Neuronal stem cell (in vitro differentiated cells): ENCODE measurements at regions not wholly inside any gene's neighbourhood (a gene's known extent, or its start where the extent isn't known, plus 50 kb on each side); places are given as distances from the start of the nearest gene placed in this dataset.
"Not testable (repeated sequence)": the region's sequence is repeated elsewhere in the genome, so short reads cannot be mapped to it uniquely, and the experiment has no call there.

Source experiments
- DNase-seq: peaks from one replicate; pipeline ENCODE4 v3.0.0-alpha.2; 2013; ENCODE audit warnings: low spot score
- H2AFZ ChIP-seq: one replicate; pipeline ENCODE4 v1.6.1; 2013; ENCODE audit warnings: mild to moderate bottlenecking, low read length, inconsistent platforms
- H2AK5ac ChIP-seq: 2 replicates; pipeline ENCODE4 v1.6.1; 2013; ENCODE audit warnings: low read depth, mild to moderate bottlenecking, inconsistent platforms, low read length, moderate library complexity, mixed read lengths
- H2BK120ac ChIP-seq: 2 replicates; pipeline ENCODE4 v1.6.1; 2013; ENCODE audit warnings: low read depth, mild to moderate bottlenecking, inconsistent platforms, low read length, moderate library complexity, mixed read lengths
- H2BK12ac ChIP-seq: one replicate; pipeline ENCODE4 v1.6.1; 2013; ENCODE audit warnings: low read length, inconsistent platforms
- H2BK15ac ChIP-seq: 2 replicates; pipeline ENCODE4 v1.6.1; 2013; ENCODE audit warnings: mild to moderate bottlenecking, low read length, inconsistent platforms, mixed read lengths
- H2BK5ac ChIP-seq: one replicate; pipeline ENCODE4 v1.6.1; 2013; ENCODE audit warnings: inconsistent platforms, mild to moderate bottlenecking, low read length, moderate library complexity
- H3K14ac ChIP-seq: one replicate; pipeline ENCODE4 v1.6.1; 2013; ENCODE audit warnings: low read length, inconsistent platforms
- H3K18ac ChIP-seq: 2 replicates; pipeline ENCODE4 v1.6.1; 2013; ENCODE audit warnings: low read length, inconsistent platforms
- H3K23ac ChIP-seq: 2 replicates; pipeline ENCODE4 v1.6.1; 2013; ENCODE audit warnings: low read depth, mild to moderate bottlenecking, mixed read lengths, low read length, inconsistent platforms; ENCODE audit not compliant: poor library complexity
- H3K27ac ChIP-seq: replicated peaks from 3 replicates; pipeline ENCODE4 v1.5.1; 2013; ENCODE audit warnings: low read length, inconsistent platforms
- H3K27me3 ChIP-seq, 3 experiments: 2 replicates each; pipeline ENCODE4 v1.6.1; 2013; ENCODE audit warnings: low read length in 3 of 3, mild to moderate bottlenecking in 2 of 3, inconsistent platforms in 1 of 3, low read depth in 1 of 3, mixed read lengths in 1 of 3, moderate library complexity in 1 of 3; ENCODE audit not compliant: control insufficient read depth in 3 of 3, insufficient read depth in 3 of 3
- H3K36me3 ChIP-seq, 2 donors: replicated peaks in 1 of 2; 2 replicates each; pipeline ENCODE4 v1.6.1; 2013; ENCODE audit warnings: low read length in 2 of 2; ENCODE audit not compliant: control insufficient read depth in 2 of 2, insufficient read depth in 2 of 2
- H3K4ac ChIP-seq: 2 replicates; pipeline ENCODE4 v1.6.1; 2013; ENCODE audit warnings: inconsistent platforms, mild to moderate bottlenecking, low read length, moderate library complexity
- H3K4me1 ChIP-seq, 2 donors: 1 replicate in 1 of 2; 2 replicates in 1 of 2; pipeline ENCODE4 v1.6.1; 2013; ENCODE audit warnings: low read length in 2 of 2, low read depth in 1 of 2; ENCODE audit not compliant: control insufficient read depth in 2 of 2, insufficient read depth in 1 of 2
- H3K4me2 ChIP-seq: one replicate; pipeline ENCODE4 v1.6.1; 2013; ENCODE audit warnings: mild to moderate bottlenecking, low read length, inconsistent platforms; ENCODE audit not compliant: insufficient read depth, poor library complexity, severe bottlenecking
- H3K4me3 ChIP-seq, 2 donors: 2 replicates each; pipeline ENCODE4 v1.5.1; 2013; ENCODE audit warnings: low read length in 2 of 2, mild to moderate bottlenecking in 2 of 2, inconsistent platforms in 1 of 2, moderate library complexity in 1 of 2
- H3K79me1 ChIP-seq: one replicate; pipeline ENCODE4 v1.6.1; 2013; ENCODE audit warnings: low read depth, mild to moderate bottlenecking, inconsistent platforms, low read length, moderate library complexity
- H3K9ac ChIP-seq: one replicate; pipeline ENCODE4 v1.6.1; 2013; ENCODE audit warnings: mild to moderate bottlenecking, low read depth, low read length, inconsistent platforms; ENCODE audit not compliant: poor library complexity
- H3K9me3 ChIP-seq, 2 donors: replicated peaks in 1 of 2; 2 replicates each; pipeline versions ENCODE3 to v1.6.1; 2013; ENCODE audit warnings: low read length in 2 of 2, mild to moderate bottlenecking in 2 of 2, inconsistent platforms in 1 of 2, low read depth in 1 of 2, mixed read lengths in 1 of 2, moderate library complexity in 1 of 2; ENCODE audit not compliant: control insufficient read depth in 2 of 2, insufficient read depth in 1 of 2
- H4K8ac ChIP-seq: one replicate; pipeline ENCODE4 v1.6.1; 2013; ENCODE audit warnings: low read depth, mild to moderate bottlenecking, inconsistent platforms, low read length, moderate library complexity
- H4K91ac ChIP-seq: one replicate; pipeline ENCODE4 v1.6.1; 2013; ENCODE audit warnings: low read length, low read depth, mild to moderate bottlenecking, inconsistent platforms; ENCODE audit not compliant: poor library complexity
- WGBS, 2 donors: extraction: QIAGEN DNeasy Blood & Tissue Kit; methylation state at CpG; one replicate each; pipeline ENCODE4 v1.1.7; 2013; ENCODE audit warnings: missing lambda C conversion rate in 2 of 2, mixed read lengths in 1 of 2; ENCODE audit not compliant: insufficient read length in 2 of 2, insufficient replicate concordance in 1 of 2; ENCODE audit errors: extremely low coverage in 2 of 2; 5-methylcytosine and 5-hydroxymethylcytosine counted together

DNA sequence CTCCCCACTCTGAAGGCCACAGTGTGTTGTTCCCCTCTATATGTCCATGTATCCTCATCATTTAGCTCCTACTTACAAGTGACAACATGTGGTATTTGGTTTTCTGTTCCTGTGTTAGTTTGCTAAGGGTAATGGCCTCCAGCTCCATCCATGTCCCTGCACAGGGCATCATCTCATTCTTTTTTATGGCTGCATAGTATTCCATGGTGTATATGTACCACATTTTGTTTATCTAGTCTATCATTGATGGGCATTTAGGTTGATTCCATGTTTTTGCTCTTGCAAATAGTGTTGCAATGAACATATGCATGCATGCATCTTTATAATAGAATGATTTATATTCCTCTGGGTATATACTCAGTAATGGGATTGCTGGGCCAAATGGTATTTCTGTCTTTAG is 135.8 kb upstream of the ELL2 start:
- not testable (repeated sequence) for H2BK15ac ChIP-seq, H2AFZ ChIP-seq, H3K9me3 ChIP-seq, H2BK5ac ChIP-seq, H3K4me3 ChIP-seq, H3K4ac ChIP-seq, H4K91ac ChIP-seq, H4K8ac ChIP-seq, DNase-seq, H3K27me3 ChIP-seq, H3K9ac ChIP-seq, H3K27ac ChIP-seq, H3K18ac ChIP-seq, H3K79me1 ChIP-seq, H2AK5ac ChIP-seq, H3K4me2 ChIP-seq, H2BK120ac ChIP-seq, H3K23ac ChIP-seq, H2BK12ac ChIP-seq, H3K4me1 ChIP-seq, H3K14ac ChIP-seq, H3K36me3 ChIP-seq

GRCh38 chr5:96096724-96097123 is 135.1 kb upstream of the ELL2 start:
- peaks cover 0 to 3% of the 10 kb centered on the region in 2 donors for H3K4me1 ChIP-seq
- H3K27me3 ChIP-seq: no peaks in the 10 kb centered on the region
- H2BK15ac ChIP-seq: no peak overlapping the region
- no peak overlapping the region for H4K8ac ChIP-seq
- no peak overlapping the region for H2AFZ ChIP-seq
- no peak overlapping the region for H3K9ac ChIP-seq
- H3K4ac ChIP-seq: no peak overlapping the region
- no peak overlapping the region for H2BK12ac ChIP-seq
- no peak overlapping the region for H3K4me3 ChIP-seq
- no peak overlapping the region for H3K14ac ChIP-seq
- no peaks in the 10 kb centered on the region for H3K36me3 ChIP-seq
- no CpG with 5 or more reads among the region's 2 CpGs for WGBS, 2 donors
- no peaks in the 10 kb centered on the region for H3K79me1 ChIP-seq
- H3K23ac ChIP-seq: no peak overlapping the region
- no peak overlapping the region for H3K4me2 ChIP-seq
- no peak overlapping the region for H3K18ac ChIP-seq
- H2BK5ac ChIP-seq: no peak overlapping the region
- no peaks in the 10 kb centered on the region for H3K9me3 ChIP-seq
- DNase-seq: no peak
- no peak overlapping the region for H4K91ac ChIP-seq
- no peak overlapping the region for H2AK5ac ChIP-seq
- H3K27ac ChIP-seq: no peak overlapping the region
- no peak overlapping the region for H2BK120ac ChIP-seq

DNA sequence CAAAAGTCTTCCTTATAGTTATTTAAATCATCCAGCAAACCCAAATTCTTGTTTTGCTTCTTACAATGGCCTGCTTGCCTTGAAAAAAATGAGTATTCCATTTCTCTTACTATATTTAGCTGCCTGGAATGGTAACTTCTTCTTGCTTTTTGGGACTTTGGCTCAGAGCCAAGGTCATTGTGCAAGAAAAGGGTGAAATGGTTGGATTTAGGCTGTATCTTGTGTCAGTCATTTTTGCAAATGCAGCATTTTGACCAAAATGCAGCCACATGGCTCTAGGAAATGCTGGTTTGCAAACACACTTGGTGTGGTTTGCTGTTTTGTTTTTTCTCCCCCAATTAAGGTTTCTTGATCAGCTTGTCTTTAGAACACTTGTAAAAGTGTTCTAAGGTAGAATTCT is 133.3 kb upstream of the ELL2 start:
- no peak overlapping the region for H3K27ac ChIP-seq
- H3K4me1 ChIP-seq: peaks cover 0 to 3% of the 10 kb centered on the region in 2 donors
- H3K14ac ChIP-seq: no peak overlapping the region
- no peak overlapping the region for H3K18ac ChIP-seq
- H2AK5ac ChIP-seq: no peak overlapping the region
- no peak overlapping the region for H2BK15ac ChIP-seq
- no peaks in the 10 kb centered on the region for H3K79me1 ChIP-seq
- no peak for DNase-seq
- no peak overlapping the region for H2BK12ac ChIP-seq
- H2BK120ac ChIP-seq: no peak overlapping the region
- no peak overlapping the region for H4K8ac ChIP-seq
- no peak overlapping the region for H3K4me2 ChIP-seq
- peaks cover 0 to 3% (median 0%) of the 10 kb centered on the region in 3 experiments for H3K27me3 ChIP-seq
- no peak overlapping the region for H3K9ac ChIP-seq
- H3K4ac ChIP-seq: no peak overlapping the region
- no peak overlapping the region for H3K23ac ChIP-seq
- H3K36me3 ChIP-seq: no peaks in the 10 kb centered on the region
- H2BK5ac ChIP-seq: no peak overlapping the region
- H3K9me3 ChIP-seq: no peaks in the 10 kb centered on the region
- H4K91ac ChIP-seq: no peak overlapping the region
- H2AFZ ChIP-seq: no peak overlapping the region
- H3K4me3 ChIP-seq: no peak overlapping the region

- H2BK120ac ChIP-seq: no peak overlapping the region
Measured at GRCh38 chr5:96093890-96094381, 132.3 kb upstream of the ELL2 start.

More at GRCh38 chr5:96093890-96094381, 132.3 kb upstream of the ELL2 start:
- no peak for DNase-seq
- Histone ChIP-seq H3K4me3 (no peak overlapping the region), H4K91ac (no peak overlapping the region), H2BK15ac (no peak overlapping the region), H3K14ac (no peak overlapping the region), H4K8ac (no peak overlapping the region), H3K9me3 (no peaks in the 10 kb centered on the region), H3K4me1 (peaks cover 0 to 3% of the 10 kb centered on the region in 2 donors), H3K4me2 (no peak overlapping the region), H2BK5ac (no peak overlapping the region), H3K27ac (no peak overlapping the region), H3K36me3 (no peaks in the 10 kb centered on the region), H3K9ac (no peak overlapping the region), H3K27me3 (peaks cover 0 to 3% (median 0%) of the 10 kb centered on the region in 3 experiments), H2AK5ac (no peak overlapping the region), H3K4ac (no peak overlapping the region), H3K79me1 (no peaks in the 10 kb centered on the region), H3K23ac (no peak overlapping the region), H2AFZ (no peak overlapping the region), H3K18ac (no peak overlapping the region), H2BK12ac (no peak overlapping the region)
- no CpG with 5 or more reads among the region's 1 CpG for WGBS, 2 donors
